ENCODE measurements at regions not wholly inside any gene's neighbourhood (a gene's known extent, or its start where the extent isn't known, plus 50 kb on each side); places are given as distances from the start of the nearest gene placed in this dataset.

DNA sequence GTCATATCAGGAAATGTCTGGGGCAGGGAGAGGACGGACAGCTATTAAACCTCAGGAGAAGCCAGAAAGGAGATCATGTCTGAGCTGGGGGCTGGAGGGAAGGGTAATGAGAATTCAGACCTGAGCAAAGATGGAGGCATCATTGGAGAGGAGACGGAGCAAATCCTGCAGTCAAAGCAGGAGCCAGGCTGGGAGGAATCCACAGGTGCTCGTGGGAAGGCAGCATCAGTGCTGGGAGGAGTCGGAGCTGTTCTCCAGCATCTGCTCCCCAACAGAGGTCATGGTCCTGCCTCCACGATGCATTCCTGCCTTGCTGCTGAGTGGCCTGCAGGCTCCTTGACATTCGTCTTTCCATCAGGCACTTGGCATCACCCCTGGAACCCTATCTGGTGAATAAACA is 148.3 kb upstream of the RAB4A start:
- peaks cover 8% of the 10 kb centered on the region for H3K4me1 Mint-ChIP-seq (ENCODE audit: unreplicated experiment)
- no peaks in the 10 kb centered on the region for H3K27me3 Mint-ChIP-seq
- TF ChIP-seq, protein P1, sequence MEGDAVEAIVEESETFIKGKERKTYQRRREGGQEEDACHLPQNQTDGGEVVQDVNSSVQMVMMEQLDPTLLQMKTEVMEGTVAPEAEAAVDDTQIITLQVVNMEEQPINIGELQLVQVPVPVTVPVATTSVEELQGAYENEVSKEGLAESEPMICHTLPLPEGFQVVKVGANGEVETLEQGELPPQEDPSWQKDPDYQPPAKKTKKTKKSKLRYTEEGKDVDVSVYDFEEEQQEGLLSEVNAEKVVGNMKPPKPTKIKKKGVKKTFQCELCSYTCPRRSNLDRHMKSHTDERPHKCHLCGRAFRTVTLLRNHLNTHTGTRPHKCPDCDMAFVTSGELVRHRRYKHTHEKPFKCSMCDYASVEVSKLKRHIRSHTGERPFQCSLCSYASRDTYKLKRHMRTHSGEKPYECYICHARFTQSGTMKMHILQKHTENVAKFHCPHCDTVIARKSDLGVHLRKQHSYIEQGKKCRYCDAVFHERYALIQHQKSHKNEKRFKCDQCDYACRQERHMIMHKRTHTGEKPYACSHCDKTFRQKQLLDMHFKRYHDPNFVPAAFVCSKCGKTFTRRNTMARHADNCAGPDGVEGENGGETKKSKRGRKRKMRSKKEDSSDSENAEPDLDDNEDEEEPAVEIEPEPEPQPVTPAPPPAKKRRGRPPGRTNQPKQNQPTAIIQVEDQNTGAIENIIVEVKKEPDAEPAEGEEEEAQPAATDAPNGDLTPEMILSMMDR (conservative IDR thresholded peaks at IDR 0.05) = no peak
- no peaks in the 10 kb centered on the region for H3K9me3 Mint-ChIP-seq
- H3K36me3 Mint-ChIP-seq = peaks cover 4% of the 10 kb centered on the region
- no peak overlapping the region for H3K27ac Mint-ChIP-seq
- DNase-seq (ENCODE audit: extremely low spot score, unreplicated experiment) = no peak
- no peak overlapping the region for H3K4me3 Mint-ChIP-seq

DNA sequence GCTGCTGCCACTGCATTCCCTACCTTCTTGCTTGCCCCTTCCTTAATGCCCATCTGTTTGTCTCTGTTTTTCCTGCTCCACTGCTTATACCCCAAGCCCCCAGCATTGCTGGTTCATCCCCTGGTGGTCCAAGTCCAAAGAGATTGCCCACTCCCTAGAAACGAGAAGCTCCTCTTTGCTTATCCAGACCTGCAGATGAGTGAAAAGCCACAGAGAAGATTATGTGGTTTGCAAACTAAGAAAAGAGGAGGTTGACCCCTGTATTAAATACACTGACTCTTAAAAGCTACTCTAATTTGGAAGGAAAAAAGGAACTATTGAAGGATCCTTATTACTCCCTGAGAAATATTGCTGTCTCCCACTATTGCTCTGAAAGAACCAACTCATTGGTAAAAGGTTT is 146.8 kb upstream of the RAB4A start:
- Mint-ChIP-seq H3K9me3 (no peaks in the 10 kb centered on the region), H3K36me3 (peaks cover 4% of the 10 kb centered on the region), H3K27me3 (no peaks in the 10 kb centered on the region), H3K4me1 (ENCODE audit: unreplicated experiment) (peaks cover 12% of the 10 kb centered on the region), H3K27ac (no peak overlapping the region), H3K4me3 (no peak overlapping the region)
- DNase-seq (ENCODE audit: extremely low spot score, unreplicated experiment) = no peak
- TF ChIP-seq, protein P1 (conservative IDR thresholded peaks at IDR 0.05) = no peak

DNA sequence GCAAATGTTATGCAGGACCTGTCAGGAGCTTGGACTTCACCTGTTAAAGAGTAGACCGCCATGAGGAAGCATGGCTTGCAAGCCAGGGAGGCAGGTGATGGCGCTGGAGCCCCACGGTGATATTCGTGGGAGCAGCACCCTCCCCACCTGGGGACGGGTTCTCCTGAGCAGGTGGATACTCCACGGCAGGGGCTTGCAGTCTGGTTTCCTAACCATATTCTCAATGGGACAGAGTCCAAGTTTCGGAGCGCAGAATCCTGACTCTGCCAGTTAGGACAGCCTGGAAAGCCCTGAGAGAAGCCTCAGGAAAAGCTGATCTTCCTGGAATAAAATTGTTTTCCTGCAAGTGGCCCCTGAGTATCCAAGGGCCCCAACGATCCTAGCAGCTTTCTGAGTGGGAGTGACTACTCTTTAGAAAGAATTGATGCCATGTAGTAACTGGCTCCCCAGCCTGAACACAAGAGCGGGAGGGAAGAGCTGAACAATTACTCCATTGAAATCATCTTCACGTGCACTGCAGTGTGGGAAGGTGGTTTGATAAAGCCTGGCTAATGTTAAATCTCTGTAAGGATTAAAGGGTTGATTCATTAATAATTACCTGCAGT is 146.3 kb upstream of the RAB4A start:
- H3K36me3 Mint-ChIP-seq = peaks cover under 1% of the 10 kb centered on the region
- no peak overlapping the region for H3K27ac Mint-ChIP-seq
- TF ChIP-seq, protein P1 (conservative IDR thresholded peaks at IDR 0.05) = no peak
- DNase-seq (ENCODE audit: extremely low spot score, unreplicated experiment) = no peak
- no peaks in the 10 kb centered on the region for H3K27me3 Mint-ChIP-seq
- H3K4me3 Mint-ChIP-seq = no peak overlapping the region
- H3K4me1 Mint-ChIP-seq (ENCODE audit: unreplicated experiment) = peaks cover 12% of the 10 kb centered on the region
- no peaks in the 10 kb centered on the region for H3K9me3 Mint-ChIP-seq

DNA sequence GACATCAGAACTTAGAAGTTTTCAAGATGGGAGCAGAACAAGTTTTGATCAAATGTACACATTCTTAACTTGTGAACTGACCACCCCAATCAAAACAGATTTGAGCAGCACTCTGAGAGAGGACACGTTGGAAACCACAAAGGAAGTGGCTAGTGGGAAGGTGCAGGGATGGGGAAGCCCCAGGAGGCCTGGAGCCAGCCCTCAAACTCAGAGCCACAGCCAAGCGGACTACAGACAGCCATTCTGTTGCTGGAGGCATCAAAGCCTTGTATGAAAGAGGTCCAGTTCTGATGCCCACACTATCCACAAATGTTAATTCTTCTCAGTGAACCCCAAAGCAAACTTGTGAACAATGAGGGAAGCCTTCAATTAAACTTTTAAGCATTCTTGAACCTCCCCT is 143.6 kb upstream of the RAB4A start:
- H3K27me3 Mint-ChIP-seq = no peaks in the 10 kb centered on the region
- no peak for DNase-seq (ENCODE audit: extremely low spot score, unreplicated experiment)
- no peak overlapping the region for H3K4me3 Mint-ChIP-seq
- peaks cover 32% of the 10 kb centered on the region for H3K4me1 Mint-ChIP-seq (ENCODE audit: unreplicated experiment)
- H3K36me3 Mint-ChIP-seq = no peaks in the 10 kb centered on the region
- H3K9me3 Mint-ChIP-seq = no peaks in the 10 kb centered on the region
- TF ChIP-seq, protein P1 (conservative IDR thresholded peaks at IDR 0.05) = no peak
- no peak overlapping the region for H3K27ac Mint-ChIP-seq

DNA sequence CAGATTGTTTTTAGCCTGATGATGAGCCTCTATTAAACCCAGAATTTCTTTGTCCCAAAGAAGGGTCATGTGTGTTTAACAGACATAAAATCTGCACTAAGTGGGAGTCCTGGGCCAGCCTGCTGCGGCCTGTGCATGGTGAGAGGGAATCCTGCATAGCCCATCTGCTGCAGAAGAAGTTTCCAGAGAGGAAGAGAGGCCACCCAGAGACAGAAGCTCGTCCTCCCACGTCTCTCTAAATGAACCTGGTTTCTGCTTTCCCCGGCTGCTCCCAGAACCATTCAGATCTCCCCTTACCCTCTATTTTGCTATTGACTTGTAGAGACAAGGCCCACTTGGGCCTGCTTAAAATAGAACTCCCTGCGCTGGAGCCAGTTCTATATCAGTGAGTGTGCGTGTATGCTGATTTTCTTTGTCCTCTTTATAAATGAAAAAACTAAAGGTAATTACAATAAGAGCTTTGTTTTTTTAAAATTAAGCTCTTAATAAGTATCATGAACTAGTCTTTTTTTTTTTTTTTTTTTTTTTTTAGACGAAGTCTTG is 142.8 kb upstream of the RAB4A start:
- H3K4me3 Mint-ChIP-seq = no peak overlapping the region
- peaks cover 2% of the 10 kb centered on the region for H3K36me3 Mint-ChIP-seq
- peaks cover 32% of the 10 kb centered on the region for H3K4me1 Mint-ChIP-seq (ENCODE audit: unreplicated experiment)
- TF ChIP-seq, protein P1 (conservative IDR thresholded peaks at IDR 0.05) = no peak
- no peak for DNase-seq (ENCODE audit: extremely low spot score, unreplicated experiment)
- no peak overlapping the region for H3K27ac Mint-ChIP-seq
- no peaks in the 10 kb centered on the region for H3K9me3 Mint-ChIP-seq
- H3K27me3 Mint-ChIP-seq = no peaks in the 10 kb centered on the region

Data from type B pancreatic cell (in vitro differentiated cells).